Uterus (tissue), 2 donors: ENCODE measurements at regions not wholly inside any gene's neighbourhood (a gene's known extent, or its start where the extent isn't known, plus 50 kb on each side); places are given as distances from the start of the nearest gene placed in this dataset.

Source experiments
- POLR2A ChIP-seq, 2 donors: fragments of 450-650 bp; IDR thresholded peaks; one replicate each; pipeline ENCODE4 v1.6.1; 2016; ENCODE audit warnings: antibody characterized with exemption in 2 of 2, mild to moderate bottlenecking in 1 of 2, moderate library complexity in 1 of 2
- TF ChIP-seq, protein P1 (sequence below), 4 experiments: fragments of 200-600 bp in 2 of 4; fragments of 450-650 bp in 2 of 4; sonication (generic) in 2 of 4; IDR thresholded peaks; one replicate each; pipeline ENCODE4 v1.5.1; 2016 to 2019; ENCODE audit warnings: antibody characterized with exemption in 4 of 4, mild to moderate bottlenecking in 2 of 4, moderate library complexity in 1 of 4

DNA sequence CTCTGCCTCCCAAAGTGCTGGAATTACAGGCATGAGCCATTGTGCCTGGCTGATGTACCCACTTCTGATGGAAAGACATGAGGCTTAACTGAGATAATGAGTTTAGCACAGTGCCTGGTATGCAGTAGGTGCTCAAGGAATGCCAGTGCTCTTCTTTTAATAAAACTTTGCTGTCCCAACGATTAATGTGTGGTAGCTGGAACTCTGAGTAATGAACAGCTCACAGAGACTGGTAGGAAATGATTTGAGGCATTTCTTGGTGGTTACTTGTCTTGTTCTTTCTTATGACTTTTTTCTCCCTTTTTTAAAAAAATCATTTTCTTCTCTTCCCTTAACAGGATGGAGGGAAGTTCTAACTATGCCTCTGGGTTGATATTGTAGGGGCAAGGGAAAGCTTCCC is 235.7 kb upstream of the PWP1 start:
- TF ChIP-seq, protein P1, sequence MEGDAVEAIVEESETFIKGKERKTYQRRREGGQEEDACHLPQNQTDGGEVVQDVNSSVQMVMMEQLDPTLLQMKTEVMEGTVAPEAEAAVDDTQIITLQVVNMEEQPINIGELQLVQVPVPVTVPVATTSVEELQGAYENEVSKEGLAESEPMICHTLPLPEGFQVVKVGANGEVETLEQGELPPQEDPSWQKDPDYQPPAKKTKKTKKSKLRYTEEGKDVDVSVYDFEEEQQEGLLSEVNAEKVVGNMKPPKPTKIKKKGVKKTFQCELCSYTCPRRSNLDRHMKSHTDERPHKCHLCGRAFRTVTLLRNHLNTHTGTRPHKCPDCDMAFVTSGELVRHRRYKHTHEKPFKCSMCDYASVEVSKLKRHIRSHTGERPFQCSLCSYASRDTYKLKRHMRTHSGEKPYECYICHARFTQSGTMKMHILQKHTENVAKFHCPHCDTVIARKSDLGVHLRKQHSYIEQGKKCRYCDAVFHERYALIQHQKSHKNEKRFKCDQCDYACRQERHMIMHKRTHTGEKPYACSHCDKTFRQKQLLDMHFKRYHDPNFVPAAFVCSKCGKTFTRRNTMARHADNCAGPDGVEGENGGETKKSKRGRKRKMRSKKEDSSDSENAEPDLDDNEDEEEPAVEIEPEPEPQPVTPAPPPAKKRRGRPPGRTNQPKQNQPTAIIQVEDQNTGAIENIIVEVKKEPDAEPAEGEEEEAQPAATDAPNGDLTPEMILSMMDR (IDR thresholded peaks at IDR 0.05), result no peak
- no peak for TF ChIP-seq POLR2A (IDR thresholded peaks at IDR 0.05)
